ENCODE measurements at regions not wholly inside any gene's neighbourhood (a gene's known extent, or its start where the extent isn't known, plus 50 kb on each side); places are given as distances from the start of the nearest gene placed in this dataset.

GRCh38 chr4:83171436-83172039 is 57.0 kb upstream of the PLAC8 start:
- no peak for DNase-seq (ENCODE audit: low read depth)

- no peak for DNase-seq (ENCODE audit: low read depth)
Observed at GRCh38 chr4:83170952-83171399, 56.4 kb upstream of the PLAC8 start.
